ENCODE measurements at regions not wholly inside any gene's neighbourhood (a gene's known extent, or its start where the extent isn't known, plus 50 kb on each side); places are given as distances from the start of the nearest gene placed in this dataset.

DNA sequence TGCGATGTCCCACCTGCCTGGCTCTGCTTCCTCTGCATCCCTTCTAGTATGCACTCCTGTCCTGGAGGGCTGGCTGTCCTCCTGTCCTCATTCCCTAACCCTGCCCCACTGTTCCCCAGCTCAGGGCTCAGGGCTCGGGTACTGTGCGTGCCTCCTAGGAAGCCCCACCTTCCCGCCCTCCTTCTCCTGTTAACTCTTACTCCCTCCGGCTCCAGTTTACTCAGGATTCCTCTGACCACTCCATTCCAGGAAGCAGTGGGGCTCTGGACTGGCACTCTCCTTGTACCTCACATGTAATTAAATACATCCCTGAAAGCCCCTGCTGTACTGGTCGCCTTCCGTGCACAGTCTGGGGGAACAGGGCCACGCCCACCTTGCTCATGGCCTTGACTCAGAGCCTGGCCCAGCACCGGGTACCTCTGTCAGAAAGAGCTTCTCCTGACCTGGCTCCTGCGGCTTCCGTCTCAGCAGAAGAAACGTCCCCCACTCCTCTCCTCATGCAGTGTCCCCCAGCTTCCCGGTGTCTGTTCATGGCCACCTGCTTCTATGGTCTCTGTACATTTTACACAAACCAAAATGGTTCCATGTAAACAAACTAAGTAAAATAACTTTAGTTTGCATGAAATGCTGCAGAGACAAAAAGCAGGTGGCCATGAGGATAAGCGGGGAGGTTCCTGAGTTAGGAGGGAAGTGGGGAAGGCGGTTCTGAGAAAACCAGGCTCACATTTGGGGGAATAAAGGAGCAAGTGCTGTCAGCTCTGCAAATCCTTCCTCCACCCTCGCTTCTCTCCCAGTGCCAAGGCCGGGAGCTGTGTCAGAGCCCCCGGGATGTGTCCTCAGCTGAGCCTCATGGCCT lies 445.9 kb downstream of the BRD1 start:
- TF ChIP-seq RAD21 (IDR thresholded peaks at IDR 0.05; ENCODE audit: low read depth) (no peak), EZH2 (IDR thresholded peaks at IDR 0.05) (no peak), YY1 (IDR thresholded peaks at IDR 0.05; ENCODE audit: extremely low read depth, insufficient replicate concordance, low read depth, low read length) (no peak), CEBPB (IDR thresholded peaks at IDR 0.05; ENCODE audit: low read depth) (no peak), POLR2AphosphoS5 (IDR thresholded peaks at IDR 0.05; ENCODE audit: low read depth, low read length) (no peak), POLR2A (IDR thresholded peaks at IDR 0.05; ENCODE audit: borderline replicate concordance, extremely low read depth, insufficient read depth, insufficient read length) (no peak), SP1 (IDR thresholded peaks at IDR 0.05; ENCODE audit: low read depth) (no peak), EZH2phosphoT487 (IDR thresholded peaks at IDR 0.05; ENCODE audit: borderline replicate concordance) (no peak), EGR1 (IDR thresholded peaks at IDR 0.05; ENCODE audit: low read depth) (no peak)
- TF ChIP-seq, protein P1, sequence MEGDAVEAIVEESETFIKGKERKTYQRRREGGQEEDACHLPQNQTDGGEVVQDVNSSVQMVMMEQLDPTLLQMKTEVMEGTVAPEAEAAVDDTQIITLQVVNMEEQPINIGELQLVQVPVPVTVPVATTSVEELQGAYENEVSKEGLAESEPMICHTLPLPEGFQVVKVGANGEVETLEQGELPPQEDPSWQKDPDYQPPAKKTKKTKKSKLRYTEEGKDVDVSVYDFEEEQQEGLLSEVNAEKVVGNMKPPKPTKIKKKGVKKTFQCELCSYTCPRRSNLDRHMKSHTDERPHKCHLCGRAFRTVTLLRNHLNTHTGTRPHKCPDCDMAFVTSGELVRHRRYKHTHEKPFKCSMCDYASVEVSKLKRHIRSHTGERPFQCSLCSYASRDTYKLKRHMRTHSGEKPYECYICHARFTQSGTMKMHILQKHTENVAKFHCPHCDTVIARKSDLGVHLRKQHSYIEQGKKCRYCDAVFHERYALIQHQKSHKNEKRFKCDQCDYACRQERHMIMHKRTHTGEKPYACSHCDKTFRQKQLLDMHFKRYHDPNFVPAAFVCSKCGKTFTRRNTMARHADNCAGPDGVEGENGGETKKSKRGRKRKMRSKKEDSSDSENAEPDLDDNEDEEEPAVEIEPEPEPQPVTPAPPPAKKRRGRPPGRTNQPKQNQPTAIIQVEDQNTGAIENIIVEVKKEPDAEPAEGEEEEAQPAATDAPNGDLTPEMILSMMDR (IDR thresholded peaks at IDR 0.05 in 2 of 3, conservative IDR thresholded peaks at IDR 0.05 in 1 of 3; ENCODE audit: borderline replicate concordance in 1 of 3, insufficient read depth in 1 of 3, low read depth in 2 of 3, low read length in 2 of 3) = no peak
- TF ChIP-seq, protein P2, sequence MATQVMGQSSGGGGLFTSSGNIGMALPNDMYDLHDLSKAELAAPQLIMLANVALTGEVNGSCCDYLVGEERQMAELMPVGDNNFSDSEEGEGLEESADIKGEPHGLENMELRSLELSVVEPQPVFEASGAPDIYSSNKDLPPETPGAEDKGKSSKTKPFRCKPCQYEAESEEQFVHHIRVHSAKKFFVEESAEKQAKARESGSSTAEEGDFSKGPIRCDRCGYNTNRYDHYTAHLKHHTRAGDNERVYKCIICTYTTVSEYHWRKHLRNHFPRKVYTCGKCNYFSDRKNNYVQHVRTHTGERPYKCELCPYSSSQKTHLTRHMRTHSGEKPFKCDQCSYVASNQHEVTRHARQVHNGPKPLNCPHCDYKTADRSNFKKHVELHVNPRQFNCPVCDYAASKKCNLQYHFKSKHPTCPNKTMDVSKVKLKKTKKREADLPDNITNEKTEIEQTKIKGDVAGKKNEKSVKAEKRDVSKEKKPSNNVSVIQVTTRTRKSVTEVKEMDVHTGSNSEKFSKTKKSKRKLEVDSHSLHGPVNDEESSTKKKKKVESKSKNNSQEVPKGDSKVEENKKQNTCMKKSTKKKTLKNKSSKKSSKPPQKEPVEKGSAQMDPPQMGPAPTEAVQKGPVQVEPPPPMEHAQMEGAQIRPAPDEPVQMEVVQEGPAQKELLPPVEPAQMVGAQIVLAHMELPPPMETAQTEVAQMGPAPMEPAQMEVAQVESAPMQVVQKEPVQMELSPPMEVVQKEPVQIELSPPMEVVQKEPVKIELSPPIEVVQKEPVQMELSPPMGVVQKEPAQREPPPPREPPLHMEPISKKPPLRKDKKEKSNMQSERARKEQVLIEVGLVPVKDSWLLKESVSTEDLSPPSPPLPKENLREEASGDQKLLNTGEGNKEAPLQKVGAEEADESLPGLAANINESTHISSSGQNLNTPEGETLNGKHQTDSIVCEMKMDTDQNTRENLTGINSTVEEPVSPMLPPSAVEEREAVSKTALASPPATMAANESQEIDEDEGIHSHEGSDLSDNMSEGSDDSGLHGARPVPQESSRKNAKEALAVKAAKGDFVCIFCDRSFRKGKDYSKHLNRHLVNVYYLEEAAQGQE (IDR thresholded peaks at IDR 0.05; ENCODE audit: low read depth) = no peak
- TF ChIP-seq, protein P3, sequence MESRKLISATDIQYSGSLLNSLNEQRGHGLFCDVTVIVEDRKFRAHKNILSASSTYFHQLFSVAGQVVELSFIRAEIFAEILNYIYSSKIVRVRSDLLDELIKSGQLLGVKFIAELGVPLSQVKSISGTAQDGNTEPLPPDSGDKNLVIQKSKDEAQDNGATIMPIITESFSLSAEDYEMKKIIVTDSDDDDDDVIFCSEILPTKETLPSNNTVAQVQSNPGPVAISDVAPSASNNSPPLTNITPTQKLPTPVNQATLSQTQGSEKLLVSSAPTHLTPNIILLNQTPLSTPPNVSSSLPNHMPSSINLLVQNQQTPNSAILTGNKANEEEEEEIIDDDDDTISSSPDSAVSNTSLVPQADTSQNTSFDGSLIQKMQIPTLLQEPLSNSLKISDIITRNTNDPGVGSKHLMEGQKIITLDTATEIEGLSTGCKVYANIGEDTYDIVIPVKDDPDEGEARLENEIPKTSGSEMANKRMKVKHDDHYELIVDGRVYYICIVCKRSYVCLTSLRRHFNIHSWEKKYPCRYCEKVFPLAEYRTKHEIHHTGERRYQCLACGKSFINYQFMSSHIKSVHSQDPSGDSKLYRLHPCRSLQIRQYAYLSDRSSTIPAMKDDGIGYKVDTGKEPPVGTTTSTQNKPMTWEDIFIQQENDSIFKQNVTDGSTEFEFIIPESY (IDR thresholded peaks at IDR 0.05; ENCODE audit: extremely low read depth, insufficient replicate concordance, low read length) = no peak
